SU-DHL-6 (cell line): ENCODE measurements at regions not wholly inside any gene's neighbourhood (a gene's known extent, or its start where the extent isn't known, plus 50 kb on each side); places are given as distances from the start of the nearest gene placed in this dataset.

ENCODE experiments used
- EZH2phosphoT487 ChIP-seq: fragments of 200-600 bp; sonication (generic), shearing (Covaris generic); conservative IDR thresholded peaks from 2 replicates; pipeline ENCODE4 v1.6.1; 2018; ENCODE audit warnings: mild to moderate bottlenecking, antibody characterized with exemption, low read length, moderate library complexity, mixed read lengths
- TF ChIP-seq, protein P1 (sequence below): fragments of 200-600 bp; sonication (generic); IDR thresholded peaks from one replicate; pipeline ENCODE4 v1.5.1; 2017; ENCODE audit warnings: antibody characterized with exemption, mild to moderate bottlenecking, low read length, moderate library complexity; ENCODE audit not compliant: insufficient read depth, poor library complexity, severe bottlenecking

- TF ChIP-seq, protein P1, sequence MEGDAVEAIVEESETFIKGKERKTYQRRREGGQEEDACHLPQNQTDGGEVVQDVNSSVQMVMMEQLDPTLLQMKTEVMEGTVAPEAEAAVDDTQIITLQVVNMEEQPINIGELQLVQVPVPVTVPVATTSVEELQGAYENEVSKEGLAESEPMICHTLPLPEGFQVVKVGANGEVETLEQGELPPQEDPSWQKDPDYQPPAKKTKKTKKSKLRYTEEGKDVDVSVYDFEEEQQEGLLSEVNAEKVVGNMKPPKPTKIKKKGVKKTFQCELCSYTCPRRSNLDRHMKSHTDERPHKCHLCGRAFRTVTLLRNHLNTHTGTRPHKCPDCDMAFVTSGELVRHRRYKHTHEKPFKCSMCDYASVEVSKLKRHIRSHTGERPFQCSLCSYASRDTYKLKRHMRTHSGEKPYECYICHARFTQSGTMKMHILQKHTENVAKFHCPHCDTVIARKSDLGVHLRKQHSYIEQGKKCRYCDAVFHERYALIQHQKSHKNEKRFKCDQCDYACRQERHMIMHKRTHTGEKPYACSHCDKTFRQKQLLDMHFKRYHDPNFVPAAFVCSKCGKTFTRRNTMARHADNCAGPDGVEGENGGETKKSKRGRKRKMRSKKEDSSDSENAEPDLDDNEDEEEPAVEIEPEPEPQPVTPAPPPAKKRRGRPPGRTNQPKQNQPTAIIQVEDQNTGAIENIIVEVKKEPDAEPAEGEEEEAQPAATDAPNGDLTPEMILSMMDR, result no peak
- no peak for TF ChIP-seq EZH2phosphoT487
These were observed 146.0 kb downstream of the ABCA8 start for GRCh38 chr17:68809148-68809547.
